Activated CD8-positive, alpha-beta T cell treated with anti-CD3 and anti-CD28 coated beads for 36 hours (primary cell): ENCODE measurements at regions not wholly inside any gene's neighbourhood (a gene's known extent, or its start where the extent isn't known, plus 50 kb on each side); places are given as distances from the start of the nearest gene placed in this dataset.
"Not testable (repeated sequence)": the region's sequence is repeated elsewhere in the genome, so short reads cannot be mapped to it uniquely, and the experiment has no call there.

Experiments used
- ATAC-seq: fragments of 200-7000 bp; cut with Tn5 transposase; one replicate; pipeline ENCODE4 v1.10.0; 2021; ENCODE audit warnings: mild to moderate bottlenecking, moderate library complexity
- CTCF ChIA-PET: fragments of 350-600 bp; sonication (Branson Sonifier 250); formaldehyde crosslinking; loops from one replicate; lab custom pipeline; 2021; ENCODE audit warnings: antibody characterized with exemption; lab: Charles Lee
- POLR2A ChIA-PET: fragments of 350-600 bp; sonication (Branson Sonifier 250); formaldehyde crosslinking; loops from one replicate; lab custom pipeline; 2021; ENCODE audit warnings: antibody characterized with exemption; lab: Charles Lee
- DNase-seq: peaks from one replicate; pipeline ENCODE4 v3.0.0-alpha.2; 2020
- H3K27ac Mint-ChIP-seq: one replicate; pipeline ENCODE4 v1.8.0; 2021; ENCODE audit warnings: mild to moderate bottlenecking, mixed read lengths
- H3K27me3 Mint-ChIP-seq: one replicate; pipeline ENCODE4 v1.8.0; 2021; ENCODE audit warnings: mixed read lengths
- H3K36me3 Mint-ChIP-seq: one replicate; pipeline ENCODE4 v1.8.0; 2021; ENCODE audit warnings: low read depth, mixed read lengths
- H3K4me1 Mint-ChIP-seq: one replicate; pipeline ENCODE4 v1.8.0; 2021; ENCODE audit warnings: low read depth, mixed read lengths
- H3K4me3 Mint-ChIP-seq: one replicate; pipeline ENCODE4 v1.8.0; 2021; ENCODE audit warnings: mild to moderate bottlenecking, moderate library complexity, mixed read lengths
- H3K9me3 Mint-ChIP-seq: one replicate; pipeline ENCODE4 v1.8.0; 2021; ENCODE audit warnings: mixed read lengths
- intact Hi-C: fragments of 100-400 bp; cut with micrococcal nuclease; formaldehyde crosslinking; loops from one replicate; pipeline ENCODE4 v1.10.0; 2022
- TF ChIP-seq, protein P1 (sequence below): fragments of 200-600 bp; IDR thresholded peaks from one replicate; pipeline ENCODE4 v1.8.0; 2022; ENCODE audit warnings: antibody characterized with exemption, mild to moderate bottlenecking

DNA sequence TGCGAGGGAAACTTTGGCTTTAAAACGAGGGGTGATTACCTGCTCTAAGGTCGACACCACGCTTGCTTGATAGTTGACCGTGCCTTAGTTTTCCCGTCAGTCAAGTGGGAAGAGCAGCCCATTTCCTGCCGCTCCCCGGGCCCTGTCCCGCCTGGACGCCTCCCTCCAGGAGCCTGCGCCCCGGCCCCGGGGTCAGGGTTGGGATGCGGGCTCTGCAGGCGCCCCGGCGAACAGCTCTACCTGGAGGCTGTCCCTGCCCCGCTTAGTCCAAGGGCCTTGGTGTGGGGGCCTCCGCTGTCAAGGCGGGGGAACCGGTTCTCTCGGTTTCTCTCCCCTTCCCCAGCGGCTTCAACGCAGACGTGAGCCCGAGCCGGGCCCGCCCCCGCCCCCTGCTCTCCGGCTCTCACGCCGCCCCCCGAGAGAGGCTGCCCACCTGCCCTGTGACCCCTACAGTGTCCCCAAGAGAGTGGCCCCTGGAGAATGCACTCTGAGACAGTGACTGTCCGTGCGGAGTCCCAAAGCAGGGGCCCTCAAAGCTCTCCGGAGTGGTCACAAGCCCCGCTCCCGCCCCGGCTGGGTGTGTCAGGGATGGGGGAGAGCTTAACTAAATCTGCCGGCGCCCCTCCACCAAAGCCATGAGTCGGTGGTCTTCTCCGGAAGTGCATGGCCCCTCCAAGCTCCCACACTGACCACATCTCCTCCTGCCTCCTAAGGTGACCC, 117.4 kb upstream of the SMURF2 start:
- CTCF ChIA-PET: interaction anchor here (1.4 kb wide), 1 partner anchor 14 kb away, joined by 3 read pairs; no protein-coding TSS in a partner anchor
- peaks cover 36% of the 10 kb centered on the region for H3K4me1 Mint-ChIP-seq
- DNase-seq: no peak
- H3K9me3 Mint-ChIP-seq: no peaks in the 10 kb centered on the region
- POLR2A ChIA-PET: no interaction called here
- peak overlapping the region; percentile 73 for H3K4me3 Mint-ChIP-seq
- intact Hi-C loops: no loop called here
- no peak for ATAC-seq
- peaks cover 2% of the 10 kb centered on the region for H3K27me3 Mint-ChIP-seq
- TF ChIP-seq, protein P1, sequence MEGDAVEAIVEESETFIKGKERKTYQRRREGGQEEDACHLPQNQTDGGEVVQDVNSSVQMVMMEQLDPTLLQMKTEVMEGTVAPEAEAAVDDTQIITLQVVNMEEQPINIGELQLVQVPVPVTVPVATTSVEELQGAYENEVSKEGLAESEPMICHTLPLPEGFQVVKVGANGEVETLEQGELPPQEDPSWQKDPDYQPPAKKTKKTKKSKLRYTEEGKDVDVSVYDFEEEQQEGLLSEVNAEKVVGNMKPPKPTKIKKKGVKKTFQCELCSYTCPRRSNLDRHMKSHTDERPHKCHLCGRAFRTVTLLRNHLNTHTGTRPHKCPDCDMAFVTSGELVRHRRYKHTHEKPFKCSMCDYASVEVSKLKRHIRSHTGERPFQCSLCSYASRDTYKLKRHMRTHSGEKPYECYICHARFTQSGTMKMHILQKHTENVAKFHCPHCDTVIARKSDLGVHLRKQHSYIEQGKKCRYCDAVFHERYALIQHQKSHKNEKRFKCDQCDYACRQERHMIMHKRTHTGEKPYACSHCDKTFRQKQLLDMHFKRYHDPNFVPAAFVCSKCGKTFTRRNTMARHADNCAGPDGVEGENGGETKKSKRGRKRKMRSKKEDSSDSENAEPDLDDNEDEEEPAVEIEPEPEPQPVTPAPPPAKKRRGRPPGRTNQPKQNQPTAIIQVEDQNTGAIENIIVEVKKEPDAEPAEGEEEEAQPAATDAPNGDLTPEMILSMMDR: no peak
- H3K36me3 Mint-ChIP-seq: no peaks in the 10 kb centered on the region
- H3K27ac Mint-ChIP-seq: no peak overlapping the region

DNA sequence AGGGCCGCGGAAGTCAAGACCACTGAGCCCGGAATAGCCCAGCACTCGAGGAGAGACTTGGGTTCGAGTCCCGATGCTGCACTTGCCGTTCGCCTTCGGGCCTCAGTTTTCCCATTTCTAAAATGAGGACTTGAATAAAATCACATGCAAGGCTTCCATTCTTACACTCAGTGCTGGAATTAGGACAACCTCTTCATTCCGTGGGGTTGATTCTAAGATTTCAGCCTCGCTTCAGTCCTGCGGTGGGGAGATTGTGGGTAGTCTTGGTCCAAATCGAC, 116.9 kb upstream of the SMURF2 start:
- DNase-seq, POLR2A ChIA-PET, H3K36me3 Mint-ChIP-seq, H3K9me3 Mint-ChIP-seq, H3K27ac Mint-ChIP-seq, intact Hi-C loops, ATAC-seq, H3K27me3 Mint-ChIP-seq, CTCF ChIA-PET: not testable (repeated sequence)
- Mint-ChIP-seq H3K4me3 (peak overlapping the region; percentile 55), H3K4me1 (peaks cover 36% of the 10 kb centered on the region)

- peaks cover 2% of the 10 kb centered on the region for H3K27me3 Mint-ChIP-seq
- ChIA-PET POLR2A (no interaction called here), CTCF (interaction anchor here (1.5 to 2.5 kb wide), 5 partner anchors 15 to 160 kb away, joined by 4 to 8 read pairs (median 7); partner anchors contain the start of gene LRRC37A3)
Measured at GRCh38 chr17:64778240-64779097, 116.4 kb upstream of the SMURF2 start.

DNA sequence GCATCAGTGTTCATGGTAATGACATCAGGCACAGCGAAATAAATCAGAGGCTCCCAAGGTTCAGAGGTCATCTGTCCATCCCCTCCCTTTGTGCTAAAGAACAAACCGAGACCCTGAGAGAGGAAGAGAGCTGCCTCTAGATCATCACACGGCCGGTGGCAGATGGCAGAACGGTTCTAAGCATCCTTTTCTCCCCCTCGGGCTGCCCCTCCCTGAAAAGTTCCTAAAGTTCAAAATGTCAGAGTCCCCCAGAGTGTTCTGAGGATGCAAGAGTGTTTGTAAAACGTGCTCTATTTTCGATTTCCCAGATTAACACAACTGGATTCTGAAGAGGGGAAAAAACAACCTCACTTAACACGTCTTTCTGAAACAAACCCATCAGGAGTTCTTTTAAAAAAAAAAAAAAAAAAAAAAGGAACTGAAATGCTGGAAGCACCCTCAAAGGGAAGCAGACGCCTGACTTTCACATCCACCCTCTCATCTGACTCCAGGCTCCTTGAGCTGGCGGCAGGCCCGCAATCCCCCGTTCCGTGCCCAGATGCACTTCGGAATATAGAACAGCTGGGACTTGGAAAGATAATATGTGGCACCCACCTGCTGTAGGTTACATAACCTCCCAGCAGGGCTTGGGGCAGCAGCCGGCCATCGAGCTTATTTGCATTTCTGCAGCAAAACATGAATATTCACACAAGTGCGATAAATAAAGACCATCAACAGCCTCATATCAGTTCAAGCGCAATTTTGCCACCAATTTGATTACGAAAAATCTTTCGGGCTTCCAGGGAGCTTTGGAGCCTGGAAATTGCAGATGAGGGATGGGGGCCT, 115.5 kb upstream of the SMURF2 start:
- Mint-ChIP-seq H3K27ac (no peak overlapping the region), H3K9me3 (no peaks in the 10 kb centered on the region), H3K27me3 (peaks cover 2% of the 10 kb centered on the region), H3K4me1 (peaks cover 29% of the 10 kb centered on the region), H3K4me3 (peak overlapping the region; percentile 49), H3K36me3 (no peaks in the 10 kb centered on the region)
- intact Hi-C loops: no loop called here
- TF ChIP-seq, protein P1: no peak
- no peak for ATAC-seq
- DNase-seq: no peak
- ChIA-PET POLR2A (no interaction called here), CTCF (interaction anchor here (1.2 to 2.5 kb wide), 6 partner anchors 10 to 161 kb away, joined by 3 to 8 read pairs (median 6); partner anchors contain the start of gene LRRC37A3)

More at GRCh38 chr17:64778240-64779097, 116.4 kb upstream of the SMURF2 start:
- Mint-ChIP-seq H3K4me3 (peak overlapping the region; percentile 55), H3K9me3 (no peaks in the 10 kb centered on the region), H3K36me3 (no peaks in the 10 kb centered on the region), H3K27ac (no peak overlapping the region), H3K4me1 (peaks cover 36% of the 10 kb centered on the region)
- peak; percentile 41 for DNase-seq
- ATAC-seq: peak; percentile 7
- intact Hi-C loops: no loop called here
- TF ChIP-seq, protein P1: no peak

DNA sequence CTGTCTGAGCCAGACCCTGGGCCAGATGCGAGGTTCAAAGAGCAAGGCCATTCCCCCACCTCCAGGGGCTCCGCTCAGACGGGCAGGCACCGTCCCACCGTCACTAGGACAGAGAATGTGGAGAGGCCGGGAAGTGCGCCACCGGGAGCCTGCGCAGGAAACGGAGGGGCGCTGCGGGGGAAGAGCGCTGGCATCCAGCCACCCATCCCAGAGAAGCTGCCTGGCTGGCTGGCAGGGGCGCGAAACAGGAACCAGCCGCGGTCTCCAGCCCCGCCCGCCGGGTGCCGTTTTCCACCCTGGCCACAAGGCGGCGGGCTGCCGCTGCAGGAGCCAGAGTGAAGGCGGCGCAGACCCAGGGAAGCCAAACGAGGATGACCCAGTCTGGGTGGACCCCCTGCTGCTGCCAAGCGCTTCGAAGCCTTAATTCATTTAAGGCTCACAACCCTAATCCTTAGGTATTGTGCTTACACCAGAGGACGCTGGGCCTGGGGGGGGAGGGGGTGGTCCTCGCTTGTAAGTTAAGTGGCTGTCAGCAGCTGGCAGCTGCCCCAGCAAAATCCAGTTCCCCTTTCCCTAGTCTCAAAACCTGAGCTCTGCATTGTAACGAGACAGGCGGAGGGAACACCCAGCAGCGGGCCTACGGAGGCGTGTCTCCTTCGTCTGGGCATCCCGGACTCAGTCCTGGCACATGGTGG, 114.8 kb upstream of the SMURF2 start:
- CTCF ChIA-PET: interaction anchor here (0.9 to 2.5 kb wide), 8 partner anchors 9 to 161 kb away, joined by 3 to 8 read pairs (median 5); partner anchors contain the start of gene LRRC37A3
- POLR2A ChIA-PET, H3K9me3 Mint-ChIP-seq, H3K27me3 Mint-ChIP-seq, H3K27ac Mint-ChIP-seq, H3K36me3 Mint-ChIP-seq, intact Hi-C loops: not testable (repeated sequence)
- peak; percentile 72 for ATAC-seq
- peaks cover 21% of the 10 kb centered on the region for H3K4me1 Mint-ChIP-seq
- DNase-seq: peak; percentile 80
- peak overlapping the region; percentile 49 for H3K4me3 Mint-ChIP-seq
- TF ChIP-seq, protein P1: peak; percentile 94
